ENCODE measurements at regions not wholly inside any gene's neighbourhood (a gene's known extent, or its start where the extent isn't known, plus 50 kb on each side); places are given as distances from the start of the nearest gene placed in this dataset.

GRCh38 chr9:90124961-90125360, 517.7 kb downstream of the DIRAS2 start:
- Mint-ChIP-seq H3K4me3 (ENCODE audit: unreplicated experiment) (no peak overlapping the region), H3K4me1 (ENCODE audit: low read depth, unreplicated experiment) (peaks cover 14% of the 10 kb centered on the region), H3K36me3 (ENCODE audit: unreplicated experiment) (peaks cover 3% of the 10 kb centered on the region)

DNA sequence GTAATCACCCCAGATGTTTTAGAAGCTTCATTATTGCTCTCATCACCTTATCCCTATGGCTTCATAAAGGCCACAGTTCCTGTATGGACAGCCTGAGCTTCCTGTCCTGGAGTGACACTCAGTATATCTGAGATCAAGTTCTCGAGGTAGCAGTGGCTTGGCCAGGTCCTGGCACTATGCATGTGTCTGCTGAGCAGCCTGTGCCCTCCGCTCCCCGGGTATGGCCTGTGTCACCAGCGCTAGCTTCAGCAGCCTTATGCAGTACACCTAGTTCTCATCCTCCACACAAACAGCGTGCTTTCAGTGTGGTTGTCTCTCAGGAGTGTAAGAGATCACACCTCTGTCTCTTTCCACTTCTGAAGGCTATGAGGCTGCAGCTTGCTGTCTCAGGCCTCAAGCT, 514.7 kb downstream of the DIRAS2 start:
- H3K9me3 Mint-ChIP-seq (ENCODE audit: unreplicated experiment) = peaks cover 4% of the 10 kb centered on the region
- H3K27me3 Mint-ChIP-seq (ENCODE audit: unreplicated experiment) = no peaks in the 10 kb centered on the region
- peaks cover 14% of the 10 kb centered on the region for H3K4me1 Mint-ChIP-seq (ENCODE audit: low read depth, unreplicated experiment)
- TF ChIP-seq CTCF (IDR thresholded peaks at IDR 0.05; ENCODE audit: partially characterized antibody, unreplicated experiment) = no peak
- H3K27ac Mint-ChIP-seq (ENCODE audit: unreplicated experiment) = no peak overlapping the region
- no peak overlapping the region for H3K4me3 Mint-ChIP-seq (ENCODE audit: unreplicated experiment)
- peaks cover 6% of the 10 kb centered on the region for H3K36me3 Mint-ChIP-seq (ENCODE audit: unreplicated experiment)
- DNase-seq = no peak

More at GRCh38 chr9:90124961-90125360, 517.7 kb downstream of the DIRAS2 start:
- peak overlapping the region; percentile 79 for H3K27ac Mint-ChIP-seq (ENCODE audit: unreplicated experiment)
- DNase-seq = peak; percentile 49
- peaks cover 4% of the 10 kb centered on the region for H3K9me3 Mint-ChIP-seq (ENCODE audit: unreplicated experiment)
- TF ChIP-seq CTCF (IDR thresholded peaks at IDR 0.05; ENCODE audit: partially characterized antibody, unreplicated experiment) = no peak
- H3K27me3 Mint-ChIP-seq (ENCODE audit: unreplicated experiment) = no peaks in the 10 kb centered on the region

DNA sequence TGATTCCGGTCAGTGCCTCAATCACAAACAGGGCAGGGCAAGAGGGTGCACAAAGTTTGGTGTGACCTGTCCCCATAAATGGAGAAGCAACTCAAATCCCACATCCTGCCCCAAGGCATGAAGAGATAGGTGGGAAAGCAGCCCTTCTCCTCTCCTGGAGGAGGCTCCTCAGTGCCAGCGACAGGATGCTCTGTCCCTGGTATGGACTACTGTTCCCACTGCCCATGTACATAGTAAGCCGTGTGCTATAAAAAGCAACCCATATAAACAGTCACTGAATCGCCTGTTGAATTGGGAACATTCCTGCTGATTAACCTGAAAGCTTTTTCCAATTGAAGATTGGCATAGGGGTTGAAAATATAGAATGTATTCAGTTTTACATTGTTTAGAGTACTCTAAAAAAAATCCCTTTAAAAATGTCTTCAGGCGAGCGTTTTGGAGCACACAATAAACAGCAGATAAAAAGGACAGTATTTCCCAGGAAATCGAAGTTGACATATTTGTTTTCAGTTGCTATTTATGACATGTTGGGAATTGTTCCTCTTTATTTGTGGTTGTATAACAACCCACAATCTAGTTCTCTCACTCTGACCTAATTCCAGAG, 513.9 kb downstream of the DIRAS2 start:
- Mint-ChIP-seq H3K9me3 (ENCODE audit: unreplicated experiment) (peaks cover 4% of the 10 kb centered on the region), H3K27me3 (ENCODE audit: unreplicated experiment) (no peaks in the 10 kb centered on the region), H3K4me3 (ENCODE audit: unreplicated experiment) (no peak overlapping the region), H3K4me1 (ENCODE audit: low read depth, unreplicated experiment) (peaks cover 14% of the 10 kb centered on the region), H3K27ac (ENCODE audit: unreplicated experiment) (no peak overlapping the region), H3K36me3 (ENCODE audit: unreplicated experiment) (peaks cover 6% of the 10 kb centered on the region)
- no peak for TF ChIP-seq CTCF (IDR thresholded peaks at IDR 0.05; ENCODE audit: partially characterized antibody, unreplicated experiment)
- no peak for DNase-seq

GRCh38 chr9:90129446-90129845, 513.2 kb downstream of the DIRAS2 start:
- no peak for TF ChIP-seq CTCF (IDR thresholded peaks at IDR 0.05; ENCODE audit: partially characterized antibody, unreplicated experiment)
- DNase-seq = no peak
- Mint-ChIP-seq H3K4me1 (ENCODE audit: low read depth, unreplicated experiment) (peaks cover 13% of the 10 kb centered on the region), H3K9me3 (ENCODE audit: unreplicated experiment) (peaks cover 1% of the 10 kb centered on the region), H3K36me3 (ENCODE audit: unreplicated experiment) (peaks cover 6% of the 10 kb centered on the region), H3K4me3 (ENCODE audit: unreplicated experiment) (no peak overlapping the region), H3K27me3 (ENCODE audit: unreplicated experiment) (no peaks in the 10 kb centered on the region), H3K27ac (ENCODE audit: unreplicated experiment) (no peak overlapping the region)

- no peak overlapping the region for H3K27ac Mint-ChIP-seq (ENCODE audit: unreplicated experiment)
- no peak for TF ChIP-seq CTCF (IDR thresholded peaks at IDR 0.05; ENCODE audit: partially characterized antibody, unreplicated experiment)
- H3K4me3 Mint-ChIP-seq (ENCODE audit: unreplicated experiment) = no peak overlapping the region
- H3K4me1 Mint-ChIP-seq (ENCODE audit: low read depth, unreplicated experiment) = peaks cover 1% of the 10 kb centered on the region
- H3K36me3 Mint-ChIP-seq (ENCODE audit: unreplicated experiment) = peaks cover 6% of the 10 kb centered on the region
- no peak for DNase-seq
- H3K27me3 Mint-ChIP-seq (ENCODE audit: unreplicated experiment) = no peaks in the 10 kb centered on the region
- H3K9me3 Mint-ChIP-seq (ENCODE audit: unreplicated experiment) = peaks cover 1% of the 10 kb centered on the region
These were observed 511.1 kb downstream of the DIRAS2 start for GRCh38 chr9:90131568-90131967.

Measured in glutamatergic neuron (in vitro differentiated cells).